ENCODE measurements at regions not wholly inside any gene's neighbourhood (a gene's known extent, or its start where the extent isn't known, plus 50 kb on each side); places are given as distances from the start of the nearest gene placed in this dataset.

GRCh38 chr3:36269274-36269673 lies 111.0 kb upstream of the STAC start:
- no peak for DNase-seq (ENCODE audit: low read depth)

- no peak for DNase-seq (ENCODE audit: low read depth)
Observed at GRCh38 chr3:36282766-36283165, 97.5 kb upstream of the STAC start.

- no peak for DNase-seq (ENCODE audit: low read depth)
Observed at GRCh38 chr3:36295296-36295695, 85.0 kb upstream of the STAC start.

GRCh38 chr3:36297195-36297594 lies 83.1 kb upstream of the STAC start:
- no peak for DNase-seq (ENCODE audit: low read depth)

GRCh38 chr3:36298188-36298587 lies 82.1 kb upstream of the STAC start:
- DNase-seq (ENCODE audit: low read depth): no peak

- no peak for DNase-seq (ENCODE audit: low read depth)
Observed at GRCh38 chr3:36302158-36302509, 78.2 kb upstream of the STAC start.

GRCh38 chr3:36302626-36303025 lies 77.7 kb upstream of the STAC start:
- no peak for DNase-seq (ENCODE audit: low read depth)

- no peak for DNase-seq (ENCODE audit: low read depth)
Observed at GRCh38 chr3:36303286-36303685, 77.0 kb upstream of the STAC start.

GRCh38 chr3:36305929-36306520 lies 74.3 kb upstream of the STAC start:
- no peak for DNase-seq (ENCODE audit: low read depth)

- no peak for DNase-seq (ENCODE audit: low read depth)
Observed at GRCh38 chr3:36309092-36309491, 71.2 kb upstream of the STAC start.

- DNase-seq (ENCODE audit: low read depth): no peak
Observed at GRCh38 chr3:36312351-36312750, 68.0 kb upstream of the STAC start.

- DNase-seq (ENCODE audit: low read depth): no peak
Observed at GRCh38 chr3:36317915-36318314, 62.4 kb upstream of the STAC start.

GRCh38 chr3:36318621-36319200 lies 61.6 kb upstream of the STAC start:
- DNase-seq (ENCODE audit: low read depth): no peak

GRCh38 chr3:36319680-36320079 lies 60.6 kb upstream of the STAC start:
- DNase-seq (ENCODE audit: low read depth): no peak
